HG03442 (cell line): ENCODE measurements at regions not wholly inside any gene's neighbourhood (a gene's known extent, or its start where the extent isn't known, plus 50 kb on each side); places are given as distances from the start of the nearest gene placed in this dataset.
A peak's percentile ranks its signal among the peaks of the same experiment; 100 is the strongest.
"Not testable (repeated sequence)": the region's sequence is repeated elsewhere in the genome, so short reads cannot be mapped to it uniquely, and the experiment has no call there.

Experiments
- ATAC-seq: cut with Tn5 transposase; IDR thresholded peaks from one replicate; pipeline ENCODE4 v1.9.1; 2021; ENCODE audit warnings: mild to moderate bottlenecking, moderate library complexity; ENCODE audit not compliant: unreplicated experiment

DNA sequence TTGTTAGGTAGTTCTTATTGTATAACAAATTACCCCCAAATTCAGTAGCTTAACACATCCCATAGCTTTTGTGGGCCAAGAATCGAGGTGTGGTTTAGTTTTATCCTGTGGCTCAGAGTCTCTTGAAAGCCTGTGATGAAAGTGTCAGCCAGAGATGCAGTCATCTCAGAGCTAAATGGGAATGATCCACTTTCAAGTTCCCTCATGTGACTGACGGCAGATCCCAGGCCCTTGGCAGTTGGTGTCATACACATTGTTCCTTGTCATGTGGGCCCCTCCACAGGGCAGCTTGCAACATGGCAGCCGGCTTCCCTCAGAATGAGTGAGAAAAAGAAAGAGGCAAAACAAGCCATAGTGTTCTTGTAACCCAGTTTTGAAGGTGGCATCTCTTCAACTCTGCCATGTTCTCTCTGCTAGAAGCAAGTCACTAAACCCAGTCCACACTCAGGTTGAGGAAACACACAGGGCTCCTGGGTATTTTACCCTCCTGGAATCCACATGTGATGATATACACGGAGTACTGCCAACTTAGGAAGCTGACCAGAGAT lies 153.1 kb upstream of the LRRC61 start:
- not testable (repeated sequence) for ATAC-seq

DNA sequence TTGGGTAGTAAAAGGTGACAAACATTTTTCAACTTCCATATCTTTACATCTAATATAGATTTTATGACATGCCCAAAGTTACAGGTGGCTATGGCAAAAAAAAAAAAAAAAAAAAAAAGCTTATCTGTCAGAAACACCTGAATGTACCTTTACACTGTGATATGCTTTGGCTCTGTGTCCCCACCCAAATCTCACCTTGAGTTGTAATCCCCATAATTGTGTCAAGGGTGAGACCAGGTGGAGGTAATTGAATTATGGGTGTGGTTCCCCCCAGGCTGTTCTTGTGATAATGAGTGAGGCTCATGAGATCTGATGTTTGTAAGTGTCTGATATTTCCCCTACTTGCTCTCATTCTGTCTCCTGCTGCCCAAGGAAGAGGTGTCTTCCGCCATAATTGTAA lies 139.6 kb upstream of the LRRC61 start:
- not testable (repeated sequence) for ATAC-seq

DNA sequence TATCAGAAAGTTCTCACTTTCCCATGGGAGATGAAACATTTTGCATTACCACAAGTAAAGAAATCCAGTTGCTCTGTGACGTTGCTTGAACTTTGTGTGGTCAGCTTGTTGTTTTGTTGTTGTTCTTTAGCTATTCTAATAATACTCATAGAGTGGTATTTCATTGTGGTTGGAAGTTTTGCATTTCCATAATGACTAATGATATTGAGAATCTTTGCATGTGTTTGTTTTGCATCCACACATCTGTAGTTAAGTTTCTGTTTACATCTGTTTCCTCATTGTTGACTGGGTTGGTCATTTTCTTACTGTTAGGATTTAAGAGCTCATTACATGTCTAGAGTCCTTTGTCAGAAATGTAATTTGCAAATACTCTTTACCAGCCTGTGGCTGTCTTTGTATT lies 133.2 kb upstream of the LRRC61 start:
- peak; percentile 96 for ATAC-seq

DNA sequence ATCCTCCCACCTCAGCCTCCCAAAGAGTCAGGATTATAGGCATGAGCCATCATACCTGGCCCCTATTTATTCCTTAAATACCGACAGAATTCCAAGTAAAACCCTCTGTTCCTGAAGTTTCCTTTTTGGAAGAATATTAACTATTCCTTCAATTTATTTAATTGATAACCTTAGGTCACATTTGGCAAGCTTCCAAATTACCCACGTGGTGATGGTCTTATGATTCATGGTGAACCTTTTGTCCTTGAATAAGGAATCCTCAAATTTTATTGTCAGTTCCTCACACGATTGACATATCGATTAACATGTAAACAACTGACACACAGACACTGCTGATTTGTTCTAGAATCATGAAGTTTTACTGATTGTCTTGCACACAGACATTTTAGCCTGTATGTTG lies 130.6 kb upstream of the LRRC61 start:
- ATAC-seq: not testable (repeated sequence)

DNA sequence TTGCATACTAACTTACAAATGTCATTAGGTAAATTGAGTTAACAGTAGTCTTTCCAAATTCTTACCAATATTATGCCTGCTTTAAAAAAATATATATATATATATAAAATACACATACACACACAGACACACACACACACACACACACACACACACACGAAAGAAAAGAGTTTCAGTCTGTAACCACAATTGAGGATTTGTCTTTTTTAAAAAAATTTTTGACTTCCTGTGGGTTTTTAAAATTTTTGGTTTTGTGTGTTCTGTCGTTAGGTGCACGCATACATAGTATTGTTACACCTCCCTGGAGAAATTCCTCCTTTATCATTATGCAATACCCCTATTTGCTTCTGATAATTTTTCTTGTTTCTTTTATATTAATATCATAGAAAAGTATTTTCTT lies 129.3 kb upstream of the LRRC61 start:
- not testable (repeated sequence) for ATAC-seq
